ENCODE measurements at regions not wholly inside any gene's neighbourhood (a gene's known extent, or its start where the extent isn't known, plus 50 kb on each side); places are given as distances from the start of the nearest gene placed in this dataset.

DNA sequence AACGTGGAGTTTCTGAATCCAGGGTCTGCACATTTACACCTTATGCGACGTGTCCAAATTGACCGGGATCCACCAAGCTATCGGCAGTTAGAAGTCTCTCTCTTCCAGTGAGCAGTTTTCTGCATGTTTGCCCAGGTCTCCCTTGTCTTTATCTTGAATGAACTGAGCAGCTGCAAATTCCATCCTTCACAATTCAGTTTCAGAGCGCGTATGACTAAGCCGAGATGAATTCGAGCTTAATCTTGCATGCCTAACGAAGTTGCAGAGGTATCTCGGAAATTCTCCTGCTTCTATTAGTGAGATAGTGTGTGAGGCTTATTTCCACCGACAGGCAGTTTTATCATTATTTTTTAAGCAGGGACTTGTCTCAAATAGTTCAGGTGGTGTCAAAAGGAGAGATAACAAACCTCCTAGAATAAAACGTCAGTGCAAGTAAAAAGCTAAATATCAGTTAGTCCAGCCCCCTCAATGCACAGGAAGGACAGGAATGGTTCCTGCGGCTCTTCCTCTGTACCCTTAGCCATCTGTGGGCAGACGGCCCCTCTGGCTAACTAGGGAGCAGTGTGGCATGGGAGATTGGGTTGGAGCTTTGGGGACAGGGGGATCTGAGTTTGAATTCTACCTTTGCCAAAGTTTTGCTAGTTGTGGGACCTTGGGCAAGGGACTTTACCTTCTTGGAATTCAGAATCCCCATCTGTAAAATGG is 93.0 kb upstream of the GPR139 start:
- TF ChIP-seq EP300 (IDR thresholded peaks at IDR 0.05), result no peak
- TF ChIP-seq, protein P1, sequence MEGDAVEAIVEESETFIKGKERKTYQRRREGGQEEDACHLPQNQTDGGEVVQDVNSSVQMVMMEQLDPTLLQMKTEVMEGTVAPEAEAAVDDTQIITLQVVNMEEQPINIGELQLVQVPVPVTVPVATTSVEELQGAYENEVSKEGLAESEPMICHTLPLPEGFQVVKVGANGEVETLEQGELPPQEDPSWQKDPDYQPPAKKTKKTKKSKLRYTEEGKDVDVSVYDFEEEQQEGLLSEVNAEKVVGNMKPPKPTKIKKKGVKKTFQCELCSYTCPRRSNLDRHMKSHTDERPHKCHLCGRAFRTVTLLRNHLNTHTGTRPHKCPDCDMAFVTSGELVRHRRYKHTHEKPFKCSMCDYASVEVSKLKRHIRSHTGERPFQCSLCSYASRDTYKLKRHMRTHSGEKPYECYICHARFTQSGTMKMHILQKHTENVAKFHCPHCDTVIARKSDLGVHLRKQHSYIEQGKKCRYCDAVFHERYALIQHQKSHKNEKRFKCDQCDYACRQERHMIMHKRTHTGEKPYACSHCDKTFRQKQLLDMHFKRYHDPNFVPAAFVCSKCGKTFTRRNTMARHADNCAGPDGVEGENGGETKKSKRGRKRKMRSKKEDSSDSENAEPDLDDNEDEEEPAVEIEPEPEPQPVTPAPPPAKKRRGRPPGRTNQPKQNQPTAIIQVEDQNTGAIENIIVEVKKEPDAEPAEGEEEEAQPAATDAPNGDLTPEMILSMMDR (IDR thresholded peaks at IDR 0.05), result no peak
